Left ventricle myocardium inferior (tissue), 1 donor: ENCODE measurements at regions not wholly inside any gene's neighbourhood (a gene's known extent, or its start where the extent isn't known, plus 50 kb on each side); places are given as distances from the start of the nearest gene placed in this dataset.

Experiments
- DNase-seq: peaks from one replicate; pipeline ENCODE4 v3.0.0-alpha.2; 2020
- H3K27ac ChIP-seq: fragments of 200-600 bp; replicated peaks from 2 replicates; pipeline ENCODE4 v1.8.0; 2021
- H3K27me3 ChIP-seq: fragments of 200-600 bp; 2 replicates; pipeline ENCODE4 v1.8.0; 2021; ENCODE audit warnings: low read depth
- H3K36me3 ChIP-seq: fragments of 200-600 bp; 2 replicates; pipeline ENCODE4 v1.8.0; 2021
- H3K4me1 ChIP-seq: fragments of 200-600 bp; 2 replicates; pipeline ENCODE4 v1.8.0; 2021
- H3K4me3 ChIP-seq: fragments of 200-600 bp; 2 replicates; pipeline ENCODE4 v1.8.0; 2021; ENCODE audit warnings: mild to moderate bottlenecking, moderate library complexity
- H3K9me3 ChIP-seq: fragments of 200-600 bp; replicated peaks from 2 replicates; pipeline ENCODE4 v1.8.0; 2021
- intact Hi-C: fragments of 100-400 bp; cut with micrococcal nuclease; formaldehyde crosslinking; loops from one replicate; pipeline ENCODE4 v1.11.0; 2022
- TF ChIP-seq, protein P1 (sequence below): fragments of 200-600 bp; IDR thresholded peaks from 2 replicates; pipeline ENCODE4 v1.8.0; 2021; ENCODE audit warnings: antibody characterized with exemption, mild to moderate bottlenecking, borderline replicate concordance
- donor health status: DM: no; HTN: yes; CAD: no; lungs with severe emphysema.

- Histone ChIP-seq H3K9me3 (no peaks in the 10 kb centered on the region), H3K36me3 (no peaks in the 10 kb centered on the region), H3K27ac (no peak overlapping the region), H3K4me3 (no peak overlapping the region), H3K4me1 (peaks cover 16% of the 10 kb centered on the region), H3K27me3 (peaks cover 97% of the 10 kb centered on the region)
- DNase-seq: no peak
- intact Hi-C loops: no loop called here
- TF ChIP-seq, protein P1, sequence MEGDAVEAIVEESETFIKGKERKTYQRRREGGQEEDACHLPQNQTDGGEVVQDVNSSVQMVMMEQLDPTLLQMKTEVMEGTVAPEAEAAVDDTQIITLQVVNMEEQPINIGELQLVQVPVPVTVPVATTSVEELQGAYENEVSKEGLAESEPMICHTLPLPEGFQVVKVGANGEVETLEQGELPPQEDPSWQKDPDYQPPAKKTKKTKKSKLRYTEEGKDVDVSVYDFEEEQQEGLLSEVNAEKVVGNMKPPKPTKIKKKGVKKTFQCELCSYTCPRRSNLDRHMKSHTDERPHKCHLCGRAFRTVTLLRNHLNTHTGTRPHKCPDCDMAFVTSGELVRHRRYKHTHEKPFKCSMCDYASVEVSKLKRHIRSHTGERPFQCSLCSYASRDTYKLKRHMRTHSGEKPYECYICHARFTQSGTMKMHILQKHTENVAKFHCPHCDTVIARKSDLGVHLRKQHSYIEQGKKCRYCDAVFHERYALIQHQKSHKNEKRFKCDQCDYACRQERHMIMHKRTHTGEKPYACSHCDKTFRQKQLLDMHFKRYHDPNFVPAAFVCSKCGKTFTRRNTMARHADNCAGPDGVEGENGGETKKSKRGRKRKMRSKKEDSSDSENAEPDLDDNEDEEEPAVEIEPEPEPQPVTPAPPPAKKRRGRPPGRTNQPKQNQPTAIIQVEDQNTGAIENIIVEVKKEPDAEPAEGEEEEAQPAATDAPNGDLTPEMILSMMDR: no peak
Observed at GRCh38 chr15:69661871-69662644, 209.4 kb downstream of the RPLP1 start.

GRCh38 chr15:69662645-69663000, 210.0 kb downstream of the RPLP1 start:
- Histone ChIP-seq H3K4me1 (peaks cover 16% of the 10 kb centered on the region), H3K27ac (no peak overlapping the region), H3K9me3 (no peaks in the 10 kb centered on the region), H3K36me3 (no peaks in the 10 kb centered on the region), H3K27me3 (peaks cover 91% of the 10 kb centered on the region), H3K4me3 (no peak overlapping the region)
- TF ChIP-seq, protein P1: no peak
- intact Hi-C loops: no loop called here
- no peak for DNase-seq

GRCh38 chr15:69663441-69663840, 210.8 kb downstream of the RPLP1 start:
- H3K4me1 ChIP-seq: peaks cover 16% of the 10 kb centered on the region
- peaks cover 83% of the 10 kb centered on the region for H3K27me3 ChIP-seq
- no peak overlapping the region for H3K4me3 ChIP-seq
- no peaks in the 10 kb centered on the region for H3K9me3 ChIP-seq
- no peak overlapping the region for H3K27ac ChIP-seq
- DNase-seq: no peak
- intact Hi-C loops: no loop called here
- H3K36me3 ChIP-seq: no peaks in the 10 kb centered on the region
- TF ChIP-seq, protein P1: no peak

DNA sequence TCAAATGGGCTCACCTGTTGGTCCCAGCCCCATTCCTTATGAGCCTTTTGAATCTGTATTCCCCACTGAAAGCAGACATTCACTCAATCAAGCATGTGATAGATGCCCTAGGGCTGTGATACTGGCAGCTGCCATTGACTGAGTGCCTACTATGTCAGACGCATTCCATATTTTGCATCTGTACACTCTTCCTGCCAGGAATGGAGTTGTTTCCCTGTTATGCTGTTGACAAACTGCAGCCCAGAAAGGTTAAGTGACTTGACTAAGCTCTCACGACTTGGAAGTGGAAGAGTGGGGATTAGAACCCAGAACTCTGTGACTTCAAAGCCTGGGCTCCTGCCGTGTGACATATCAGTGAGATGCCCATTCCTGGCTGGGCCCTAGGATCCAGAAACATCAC, 211.4 kb downstream of the RPLP1 start:
- Histone ChIP-seq H3K27ac (no peak overlapping the region), H3K36me3 (no peaks in the 10 kb centered on the region), H3K4me1 (peaks cover 20% of the 10 kb centered on the region), H3K9me3 (no peaks in the 10 kb centered on the region), H3K27me3 (peaks cover 78% of the 10 kb centered on the region), H3K4me3 (no peak overlapping the region)
- TF ChIP-seq, protein P1: no peak
- DNase-seq: no peak
- intact Hi-C loops: no loop called here

GRCh38 chr15:69664572-69665571, 212.3 kb downstream of the RPLP1 start:
- Histone ChIP-seq H3K4me1 (peaks cover 23% of the 10 kb centered on the region), H3K27me3 (peaks cover 69% of the 10 kb centered on the region), H3K36me3 (no peaks in the 10 kb centered on the region), H3K4me3 (no peak overlapping the region), H3K9me3 (no peaks in the 10 kb centered on the region), H3K27ac (no peak overlapping the region)
- DNase-seq: no peak
- intact Hi-C loops: no loop called here
- TF ChIP-seq, protein P1: no peak
